KOPT-K1 (cell line): ENCODE measurements at regions not wholly inside any gene's neighbourhood (a gene's known extent, or its start where the extent isn't known, plus 50 kb on each side); places are given as distances from the start of the nearest gene placed in this dataset.

Experiments
- H3K27ac ChIP-seq: fragments of 200-600 bp; sonication (generic); 2 replicates; pipeline ENCODE4 v1.5.1; 2016; ENCODE audit warnings: antibody characterized with exemption, mild to moderate bottlenecking, low read depth, low read length; ENCODE audit not compliant: poor library complexity, severe bottlenecking
- H3K36me3 ChIP-seq: fragments of 200-600 bp; sonication (generic); 2 replicates; pipeline ENCODE4 v1.5.1; 2017; ENCODE audit warnings: antibody characterized with exemption, mild to moderate bottlenecking, low read length, moderate library complexity; ENCODE audit not compliant: insufficient read depth
- H3K9me3 ChIP-seq: fragments of 200-600 bp; sonication (generic); 2 replicates; pipeline ENCODE4 v1.5.1; 2017; ENCODE audit warnings: antibody characterized with exemption, low read length, mild to moderate bottlenecking; ENCODE audit not compliant: insufficient read depth, poor library complexity, severe bottlenecking

DNA sequence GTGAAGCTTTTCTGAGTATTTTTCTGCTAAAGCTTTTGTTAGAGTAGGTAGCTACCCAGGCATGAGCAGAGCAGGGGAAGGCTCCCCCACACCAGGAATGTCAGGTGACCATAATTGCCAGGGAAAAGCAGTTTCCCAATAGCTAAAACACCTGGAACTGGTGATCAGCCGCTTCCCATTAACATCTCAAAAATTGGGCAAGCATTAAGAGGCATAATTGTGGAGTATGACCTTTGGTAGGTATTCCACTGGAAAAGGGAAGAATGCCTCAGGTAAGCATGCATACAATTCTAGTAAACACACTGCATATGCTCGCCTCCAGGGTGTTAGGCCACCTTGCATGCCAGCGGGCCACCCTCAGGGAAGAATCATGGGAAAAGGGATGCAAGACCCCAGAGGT, 84.5 kb downstream of the CCR1 start:
- H3K36me3 ChIP-seq, result no peaks in the 10 kb centered on the region
- no peak overlapping the region for H3K27ac ChIP-seq
- no peaks in the 10 kb centered on the region for H3K9me3 ChIP-seq

- Histone ChIP-seq H3K36me3 (no peaks in the 10 kb centered on the region), H3K27ac (no peak overlapping the region), H3K9me3 (no peaks in the 10 kb centered on the region)
Observed at GRCh38 chr3:46122091-46122490, 86.0 kb downstream of the CCR1 start.

DNA sequence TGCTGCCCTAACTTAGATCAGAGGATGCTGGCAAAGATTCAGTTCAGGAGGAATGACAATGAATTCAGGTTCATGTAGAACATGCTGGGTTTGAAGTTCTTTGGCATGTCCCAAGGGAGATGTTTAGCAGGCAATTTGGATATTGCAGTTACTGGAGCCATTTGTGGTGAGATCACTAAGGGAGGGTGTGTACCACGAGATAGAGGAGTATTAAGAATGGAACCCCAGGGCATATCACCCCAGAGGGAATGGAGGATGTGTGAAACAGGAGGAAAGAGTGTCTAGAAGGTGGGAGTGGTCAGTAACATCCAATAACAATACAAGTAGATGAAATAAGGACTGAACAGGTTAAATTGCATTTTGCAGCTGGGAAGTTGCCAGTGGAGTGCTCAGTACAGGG, 87.1 kb downstream of the CCR1 start:
- H3K27ac ChIP-seq, result no peak overlapping the region
- H3K36me3 ChIP-seq, result no peaks in the 10 kb centered on the region
- no peaks in the 10 kb centered on the region for H3K9me3 ChIP-seq

- no peak overlapping the region for H3K27ac ChIP-seq
- no peaks in the 10 kb centered on the region for H3K9me3 ChIP-seq
- no peaks in the 10 kb centered on the region for H3K36me3 ChIP-seq
Observed at GRCh38 chr3:46119709-46120498, 88.2 kb downstream of the CCR1 start.

DNA sequence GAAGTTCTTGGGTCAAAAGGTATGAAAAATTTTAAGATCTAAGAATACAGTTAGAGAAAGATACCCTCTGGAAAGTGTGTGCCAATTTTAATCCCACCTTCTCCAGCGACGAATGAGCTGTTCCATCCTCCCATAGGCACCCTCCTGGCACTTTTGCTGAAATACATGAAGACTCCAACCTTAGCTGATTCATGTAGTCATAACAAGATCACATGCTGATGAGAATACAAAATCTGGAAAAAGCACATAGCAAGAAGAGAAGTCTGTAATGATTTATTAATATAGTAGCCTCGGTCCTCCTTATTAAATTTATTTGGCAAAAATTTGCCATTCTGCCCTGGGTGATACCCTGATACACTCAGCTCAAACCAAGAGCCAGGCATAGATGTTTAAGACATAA, 88.9 kb downstream of the CCR1 start:
- no peak overlapping the region for H3K27ac ChIP-seq
- no peaks in the 10 kb centered on the region for H3K9me3 ChIP-seq
- no peaks in the 10 kb centered on the region for H3K36me3 ChIP-seq

DNA sequence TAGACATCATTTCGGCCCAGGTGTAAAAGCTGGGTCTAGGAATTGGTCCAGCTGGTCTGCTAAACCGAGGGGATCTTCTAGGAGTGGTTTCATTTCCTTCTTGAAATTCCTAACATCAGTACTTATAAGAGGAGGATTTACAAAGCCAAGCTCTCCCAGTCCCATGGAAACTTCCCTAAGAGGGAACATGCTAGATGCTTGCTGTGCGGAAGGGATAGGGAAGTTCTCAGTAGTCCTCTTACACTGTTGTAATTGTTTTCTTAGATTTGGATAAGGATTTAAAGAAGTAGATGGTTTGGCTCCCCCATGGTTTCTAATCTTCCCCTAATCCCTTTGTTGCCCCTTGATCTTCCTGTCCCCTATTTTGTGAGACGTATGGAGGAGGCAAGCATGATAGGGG, 89.7 kb upstream of the XCR1 start:
- no peaks in the 10 kb centered on the region for H3K36me3 ChIP-seq
- H3K27ac ChIP-seq, result no peak overlapping the region
- H3K9me3 ChIP-seq, result no peaks in the 10 kb centered on the region

- H3K36me3 ChIP-seq, result no peaks in the 10 kb centered on the region
- H3K27ac ChIP-seq, result no peak overlapping the region
- no peaks in the 10 kb centered on the region for H3K9me3 ChIP-seq
Observed at GRCh38 chr3:46114323-46114988, 87.2 kb upstream of the XCR1 start.

GRCh38 chr3:46113608-46114007, 86.3 kb upstream of the XCR1 start:
- Histone ChIP-seq H3K27ac (no peak overlapping the region), H3K36me3 (no peaks in the 10 kb centered on the region), H3K9me3 (no peaks in the 10 kb centered on the region)

- H3K9me3 ChIP-seq, result no peaks in the 10 kb centered on the region
- H3K27ac ChIP-seq, result no peak overlapping the region
- H3K36me3 ChIP-seq, result no peaks in the 10 kb centered on the region
Observed at GRCh38 chr3:46112984-46113383, 85.7 kb upstream of the XCR1 start.

DNA sequence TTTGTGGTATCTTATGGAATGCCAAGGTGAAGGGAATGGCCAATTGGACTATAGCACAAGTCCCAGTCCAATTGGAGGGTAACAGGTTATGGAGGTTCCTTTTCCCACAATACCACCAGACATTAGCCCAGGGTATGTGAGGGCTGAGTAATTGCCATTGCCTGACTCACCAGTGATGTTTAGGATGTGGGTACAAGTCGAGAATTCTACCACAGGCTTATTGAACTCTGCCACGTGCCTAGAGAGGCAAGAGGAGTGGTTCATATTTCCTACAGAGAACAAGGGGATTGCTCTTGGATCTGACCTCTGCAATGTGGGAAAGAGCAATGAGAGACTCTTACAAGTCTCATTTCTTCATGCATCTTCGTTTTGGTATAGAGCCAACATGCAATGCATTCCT, 85.0 kb upstream of the XCR1 start:
- no peak overlapping the region for H3K27ac ChIP-seq
- H3K9me3 ChIP-seq, result no peaks in the 10 kb centered on the region
- no peaks in the 10 kb centered on the region for H3K36me3 ChIP-seq

GRCh38 chr3:46110701-46111493, 83.6 kb upstream of the XCR1 start:
- no peak overlapping the region for H3K27ac ChIP-seq
- H3K9me3 ChIP-seq, result no peaks in the 10 kb centered on the region
- H3K36me3 ChIP-seq, result no peaks in the 10 kb centered on the region

DNA sequence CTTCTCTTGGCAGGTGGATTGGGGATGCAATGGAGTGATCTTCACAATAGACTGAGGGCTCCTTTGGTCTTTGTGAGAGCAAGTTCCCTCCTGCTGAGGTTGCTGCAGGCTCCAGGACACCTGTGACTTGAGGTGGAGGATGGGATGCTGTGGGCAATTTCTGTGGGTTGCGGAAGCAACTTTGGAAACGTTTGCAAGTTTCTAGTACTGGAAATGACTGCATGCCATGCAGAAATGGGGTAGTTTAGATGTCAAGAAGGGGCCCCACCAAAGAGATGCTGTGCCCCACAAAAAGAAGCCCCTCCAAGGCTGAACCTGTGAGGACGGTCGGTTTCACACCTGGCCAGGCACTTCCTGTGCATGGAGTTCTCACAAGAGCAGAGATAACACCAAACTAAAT, 80.4 kb upstream of the XCR1 start:
- Histone ChIP-seq H3K27ac (peak overlapping the region; percentile 48), H3K36me3 (no peaks in the 10 kb centered on the region), H3K9me3 (no peaks in the 10 kb centered on the region)

DNA sequence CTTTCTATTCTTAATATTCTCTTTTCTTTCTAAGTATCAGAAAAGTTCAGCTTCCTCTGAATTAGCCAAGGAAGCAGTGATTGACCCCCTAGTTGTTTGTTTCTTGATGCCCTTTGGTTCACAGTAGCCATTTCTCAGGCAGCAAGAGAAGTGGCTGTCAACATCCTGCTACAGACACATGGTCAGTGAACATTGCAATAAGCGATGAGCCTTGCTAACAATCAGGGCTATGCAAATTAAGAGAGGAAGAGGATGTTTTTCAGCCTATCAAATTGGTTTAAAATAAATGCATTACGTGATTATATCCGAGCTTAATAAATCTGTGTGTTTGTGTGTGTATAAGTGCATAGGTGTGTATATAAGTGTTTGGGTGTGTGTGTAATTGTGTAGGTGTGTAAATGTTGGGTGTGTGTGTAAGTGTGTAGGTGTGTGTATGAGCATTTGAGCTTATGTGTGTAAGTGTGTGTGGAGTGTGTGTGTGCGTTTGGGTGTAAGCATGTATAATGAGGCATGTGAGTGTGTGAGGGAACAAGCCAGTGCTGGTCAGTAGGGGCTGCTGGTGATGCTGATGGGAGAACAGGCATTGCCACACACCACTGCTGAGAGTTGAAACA, 78.1 kb upstream of the XCR1 start:
- H3K27ac ChIP-seq, result no peak overlapping the region
- peaks cover 5% of the 10 kb centered on the region for H3K9me3 ChIP-seq
- H3K36me3 ChIP-seq, result no peaks in the 10 kb centered on the region

DNA sequence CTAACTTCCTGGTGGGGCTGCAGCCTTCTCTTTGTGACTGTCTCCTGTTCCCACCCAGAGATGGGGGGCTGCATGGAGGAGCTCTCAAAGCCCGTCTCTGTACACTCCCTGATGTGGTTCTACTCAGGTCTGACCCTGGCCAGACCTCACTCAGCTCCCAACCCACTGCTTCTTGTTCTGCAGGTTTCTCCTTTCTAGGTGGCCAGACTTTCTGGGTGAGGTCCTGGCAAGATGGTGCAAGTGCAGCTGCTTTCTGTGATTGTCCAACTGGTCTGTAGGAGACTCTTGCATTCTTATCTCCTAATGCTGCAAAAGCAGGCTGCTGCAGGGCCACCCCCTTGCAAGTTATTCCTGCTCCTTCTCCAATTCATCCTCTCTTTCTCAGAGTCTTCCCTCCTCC, 77.4 kb upstream of the XCR1 start:
- Histone ChIP-seq H3K36me3 (no peaks in the 10 kb centered on the region), H3K9me3 (peaks cover 5% of the 10 kb centered on the region), H3K27ac (no peak overlapping the region)

DNA sequence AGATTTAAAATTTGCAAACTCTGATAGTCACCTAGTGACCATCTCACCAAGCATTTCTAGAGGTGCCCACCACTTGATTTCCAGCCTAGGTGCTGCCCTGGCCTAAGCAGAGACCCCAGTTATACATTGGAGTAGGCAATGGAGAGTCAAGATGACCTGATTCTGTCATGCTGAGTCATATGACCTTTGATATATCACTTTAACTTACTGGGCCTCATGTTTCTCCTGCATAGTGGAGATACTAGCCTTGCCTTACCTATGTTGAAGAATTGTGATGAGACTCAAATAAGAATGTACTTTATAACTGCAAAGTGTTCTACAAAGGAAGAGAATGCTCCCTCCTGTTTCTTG, 75.5 kb upstream of the XCR1 start:
- Histone ChIP-seq H3K36me3 (no peaks in the 10 kb centered on the region), H3K27ac (no peak overlapping the region), H3K9me3 (peaks cover 5% of the 10 kb centered on the region)
